ENCODE measurements at regions not wholly inside any gene's neighbourhood (a gene's known extent, or its start where the extent isn't known, plus 50 kb on each side); places are given as distances from the start of the nearest gene placed in this dataset.

GRCh38 chr6:21831521-21832291, 238.2 kb downstream of the SOX4 start:
- Mint-ChIP-seq H3K9me3 (no peaks in the 10 kb centered on the region), H3K4me1 (ENCODE audit: low read depth in 2 of 2) (peaks cover 3 to 5% of the 10 kb centered on the region in 2 donors), H3K36me3 (no peaks in the 10 kb centered on the region), H3K27ac (no peak overlapping the region), H3K4me3 (no peak overlapping the region), H3K27me3 (peaks cover 6 to 10% of the 10 kb centered on the region in 2 donors)
- DNase-seq (ENCODE audit: low spot score) (no peak), ATAC-seq (no peak)

DNA sequence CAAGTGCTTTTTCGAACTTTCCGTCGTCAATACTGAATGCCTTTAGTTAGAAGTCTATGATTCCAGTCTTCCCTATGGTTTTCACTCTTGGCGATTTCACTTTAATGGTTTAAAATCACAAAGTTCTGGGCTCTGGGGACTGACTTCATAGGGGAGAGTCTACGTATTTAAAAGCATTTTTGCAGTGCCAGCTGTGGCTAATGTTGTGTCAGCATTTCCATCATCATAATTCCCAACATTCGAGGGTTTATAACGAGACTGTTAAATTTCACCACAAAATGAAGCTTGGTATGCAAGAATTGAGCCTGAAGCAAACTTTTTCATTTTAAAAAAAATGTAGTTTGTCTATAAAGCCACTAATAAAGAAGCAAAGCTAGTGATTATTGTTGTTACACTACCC, 242.7 kb downstream of the SOX4 start:
- H3K9me3 Mint-ChIP-seq: no peaks in the 10 kb centered on the region
- H3K27ac Mint-ChIP-seq: no peak overlapping the region
- H3K27me3 Mint-ChIP-seq: peaks cover 3 to 7% of the 10 kb centered on the region in 2 donors
- no peaks in the 10 kb centered on the region for H3K36me3 Mint-ChIP-seq
- H3K4me3 Mint-ChIP-seq: no peak overlapping the region
- DNase-seq (ENCODE audit: low spot score) (no peak), ATAC-seq (no peak)
- H3K4me1 Mint-ChIP-seq (ENCODE audit: low read depth in 2 of 2): peaks cover 2 to 3% of the 10 kb centered on the region in 2 donors

DNA sequence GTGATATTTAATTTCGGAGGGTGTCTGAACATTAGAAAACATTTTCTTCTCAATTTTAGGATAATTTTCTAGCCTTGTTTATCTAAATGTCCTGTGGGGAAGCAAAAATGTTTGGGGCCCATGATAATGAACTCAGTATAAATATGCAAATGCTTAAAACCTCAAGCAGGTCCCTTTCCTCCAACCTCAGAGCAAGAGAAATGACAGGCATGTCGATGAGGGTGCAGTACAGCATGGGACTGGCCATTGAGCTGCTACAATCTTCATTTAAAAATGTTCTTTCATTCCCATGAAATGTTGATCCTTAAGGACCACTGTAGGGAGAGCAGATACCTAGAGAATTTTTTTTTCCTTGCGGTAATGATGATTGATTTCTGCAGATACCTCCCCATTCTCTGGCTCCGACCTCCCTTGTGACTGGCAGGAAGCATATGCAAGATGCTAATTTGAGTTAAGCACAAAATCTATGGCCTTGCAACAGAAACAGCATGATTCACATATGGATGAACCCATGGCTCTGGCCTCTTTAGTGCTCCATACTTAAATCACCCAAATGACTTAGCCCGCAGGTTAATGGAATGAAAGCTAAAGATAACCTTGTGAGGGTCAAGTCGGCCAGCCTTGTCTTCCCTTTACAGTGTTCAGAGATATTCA, 243.3 kb downstream of the SOX4 start:
- no peak overlapping the region for H3K4me3 Mint-ChIP-seq
- no peaks in the 10 kb centered on the region for H3K4me1 Mint-ChIP-seq (ENCODE audit: low read depth in 2 of 2)
- H3K36me3 Mint-ChIP-seq: no peaks in the 10 kb centered on the region
- H3K27ac Mint-ChIP-seq: no peak overlapping the region
- no peaks in the 10 kb centered on the region for H3K9me3 Mint-ChIP-seq
- peaks cover 0 to 4% of the 10 kb centered on the region in 2 donors for H3K27me3 Mint-ChIP-seq
- ATAC-seq: no peak
- DNase-seq (ENCODE audit: low spot score): no peak

GRCh38 chr6:21840428-21840827, 246.9 kb downstream of the SOX4 start:
- Mint-ChIP-seq H3K27ac (no peak overlapping the region), H3K27me3 (peaks cover 0 to 2% of the 10 kb centered on the region in 2 donors), H3K9me3 (no peaks in the 10 kb centered on the region), H3K36me3 (no peaks in the 10 kb centered on the region), H3K4me1 (ENCODE audit: low read depth in 2 of 2) (no peaks in the 10 kb centered on the region), H3K4me3 (no peak overlapping the region)
- ATAC-seq (no peak), DNase-seq (ENCODE audit: low spot score) (no peak)

DNA sequence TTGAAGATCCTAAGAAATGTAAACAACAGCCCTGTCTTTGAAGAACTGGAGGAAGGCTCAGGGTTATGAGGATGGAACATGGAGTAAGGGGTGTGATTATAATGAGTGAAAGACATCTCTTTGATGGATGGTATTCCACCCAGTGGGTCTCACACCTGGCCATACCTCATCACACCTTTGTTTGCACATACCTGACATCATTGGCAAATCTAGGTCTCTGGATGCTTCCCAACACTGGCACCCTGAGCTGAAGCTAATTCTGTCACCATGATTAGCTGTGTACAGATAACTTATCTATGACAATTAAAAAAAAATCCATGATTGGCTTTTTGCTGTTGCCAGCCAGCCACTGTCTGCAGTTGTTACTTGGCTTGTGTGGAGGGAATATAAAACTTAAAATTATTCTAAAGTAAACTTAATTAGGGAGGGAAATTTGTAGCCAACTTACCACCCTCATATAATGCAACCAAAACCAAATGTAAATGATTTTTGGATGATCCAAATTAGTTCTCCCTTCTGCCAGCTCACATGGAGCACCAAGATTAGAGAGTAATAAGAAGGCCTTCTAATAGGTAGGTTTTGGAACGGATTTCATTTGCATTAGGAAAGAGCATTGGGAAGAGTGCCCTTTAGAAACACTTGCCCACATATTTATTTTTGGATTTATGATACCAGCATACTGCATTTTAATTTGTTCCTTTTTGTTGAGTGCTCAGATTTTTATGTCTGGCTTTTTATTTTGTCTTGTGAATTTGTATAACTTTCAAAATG, 249.5 kb downstream of the SOX4 start:
- H3K27ac Mint-ChIP-seq: no peak overlapping the region
- ATAC-seq (no peak), DNase-seq (ENCODE audit: low spot score) (no peak)
- no peaks in the 10 kb centered on the region for H3K9me3 Mint-ChIP-seq
- no peaks in the 10 kb centered on the region for H3K36me3 Mint-ChIP-seq
- peaks cover 0 to 6% of the 10 kb centered on the region in 2 donors for H3K27me3 Mint-ChIP-seq
- no peaks in the 10 kb centered on the region for H3K4me1 Mint-ChIP-seq (ENCODE audit: low read depth in 2 of 2)
- no peak overlapping the region for H3K4me3 Mint-ChIP-seq

GRCh38 chr6:21844120-21844917, 250.8 kb downstream of the SOX4 start:
- H3K9me3 Mint-ChIP-seq: no peaks in the 10 kb centered on the region
- H3K4me1 Mint-ChIP-seq (ENCODE audit: low read depth in 2 of 2): no peaks in the 10 kb centered on the region
- DNase-seq (ENCODE audit: low spot score) (no peak), ATAC-seq (no peak)
- H3K36me3 Mint-ChIP-seq: no peaks in the 10 kb centered on the region
- H3K4me3 Mint-ChIP-seq: no peak overlapping the region
- H3K27ac Mint-ChIP-seq: no peak overlapping the region
- H3K27me3 Mint-ChIP-seq: peaks cover 0 to 8% of the 10 kb centered on the region in 2 donors

DNA sequence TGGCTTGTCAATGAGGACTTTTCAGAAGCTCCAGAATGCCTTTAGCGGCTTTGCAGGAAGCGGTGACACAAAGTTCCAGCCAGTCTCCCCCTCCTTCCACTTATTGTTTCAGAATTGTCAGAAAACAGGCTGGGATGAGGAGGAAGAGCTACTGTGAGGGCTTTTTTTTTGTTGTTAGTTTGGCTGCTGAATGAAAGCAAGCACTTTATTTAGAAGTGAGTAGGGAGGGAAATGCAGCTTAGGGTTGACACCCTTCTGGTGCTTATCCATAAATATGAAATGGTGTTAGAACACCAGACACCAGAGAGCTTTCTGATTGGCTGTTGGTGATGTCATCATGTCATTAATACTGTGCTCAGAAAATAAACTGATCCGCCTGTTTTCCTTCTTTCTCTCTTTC, 251.5 kb downstream of the SOX4 start:
- no peak for DNase-seq (ENCODE audit: low spot score)
- H3K27ac Mint-ChIP-seq: no peak overlapping the region
- ATAC-seq: no peak
- no peaks in the 10 kb centered on the region for H3K9me3 Mint-ChIP-seq
- no peaks in the 10 kb centered on the region for H3K4me1 Mint-ChIP-seq (ENCODE audit: low read depth in 2 of 2)
- no peaks in the 10 kb centered on the region for H3K36me3 Mint-ChIP-seq
- H3K27me3 Mint-ChIP-seq: peaks cover 0 to 8% of the 10 kb centered on the region in 2 donors
- H3K4me3 Mint-ChIP-seq: no peak overlapping the region

DNA sequence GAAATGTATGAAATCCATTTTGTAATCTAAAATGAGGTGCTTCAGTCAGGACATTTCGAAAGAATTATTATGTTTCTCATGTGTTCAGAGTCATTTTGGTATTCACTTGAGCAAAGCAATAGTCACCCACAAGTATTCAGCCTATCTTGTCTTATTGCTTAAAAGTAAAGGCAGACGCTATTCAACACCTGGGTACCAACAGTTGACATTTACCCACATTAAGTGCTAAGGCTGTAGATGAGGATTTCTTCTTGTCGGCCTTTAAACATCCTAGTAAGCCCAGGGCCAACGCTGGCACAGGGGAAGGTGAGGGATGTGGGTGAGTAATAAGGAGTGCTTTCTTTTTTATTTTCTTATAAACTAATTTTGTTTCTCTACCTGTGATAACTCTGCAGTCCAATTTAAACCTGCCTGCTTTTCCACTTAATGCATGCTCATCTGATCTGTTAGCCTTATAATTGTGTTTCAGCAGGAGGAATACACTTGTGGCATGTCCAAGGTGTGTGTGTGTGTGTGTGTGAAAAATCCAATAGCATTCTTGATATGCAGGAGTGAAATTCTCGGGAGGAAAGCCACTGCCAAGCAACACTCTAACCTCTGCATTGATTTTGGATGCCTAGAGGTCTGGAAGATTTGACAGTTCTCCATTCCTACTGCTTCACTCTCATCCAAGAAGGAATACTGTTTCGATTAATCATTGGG, 252.0 kb downstream of the SOX4 start:
- H3K9me3 Mint-ChIP-seq: no peaks in the 10 kb centered on the region
- H3K4me1 Mint-ChIP-seq (ENCODE audit: low read depth in 2 of 2): no peaks in the 10 kb centered on the region
- no peak for DNase-seq (ENCODE audit: low spot score)
- peaks cover 0 to 8% of the 10 kb centered on the region in 2 donors for H3K27me3 Mint-ChIP-seq
- no peak for ATAC-seq
- H3K4me3 Mint-ChIP-seq: no peak overlapping the region
- no peak overlapping the region for H3K27ac Mint-ChIP-seq
- H3K36me3 Mint-ChIP-seq: no peaks in the 10 kb centered on the region

- DNase-seq (ENCODE audit: low spot score) (no peak), ATAC-seq (no peak)
- Mint-ChIP-seq H3K27ac (no peak overlapping the region), H3K27me3 (peaks cover 0 to 8% of the 10 kb centered on the region in 2 donors), H3K4me3 (no peak overlapping the region), H3K9me3 (no peaks in the 10 kb centered on the region), H3K4me1 (ENCODE audit: low read depth in 2 of 2) (no peaks in the 10 kb centered on the region), H3K36me3 (no peaks in the 10 kb centered on the region)
Measured at GRCh38 chr6:21846541-21847451, 253.2 kb downstream of the SOX4 start.

GRCh38 chr6:21847711-21848480, 254.3 kb downstream of the SOX4 start:
- Mint-ChIP-seq H3K27ac (no peak overlapping the region), H3K9me3 (no peaks in the 10 kb centered on the region), H3K4me3 (no peak overlapping the region), H3K36me3 (no peaks in the 10 kb centered on the region), H3K4me1 (ENCODE audit: low read depth in 2 of 2) (no peaks in the 10 kb centered on the region), H3K27me3 (peaks cover 0 to 8% of the 10 kb centered on the region in 2 donors)
- DNase-seq (ENCODE audit: low spot score) (no peak), ATAC-seq (no peak)

GRCh38 chr6:21850691-21851090, 257.1 kb downstream of the SOX4 start:
- no peaks in the 10 kb centered on the region for H3K9me3 Mint-ChIP-seq
- no peaks in the 10 kb centered on the region for H3K4me1 Mint-ChIP-seq (ENCODE audit: low read depth in 2 of 2)
- no peak overlapping the region for H3K27ac Mint-ChIP-seq
- ATAC-seq (no peak), DNase-seq (ENCODE audit: low spot score) (no peak)
- H3K27me3 Mint-ChIP-seq: peaks cover 0 to 8% of the 10 kb centered on the region in 2 donors
- H3K36me3 Mint-ChIP-seq: no peaks in the 10 kb centered on the region
- H3K4me3 Mint-ChIP-seq: no peak overlapping the region

All from natural killer cell treated with Interleukin-12 subunit alpha and Interleukin-12 subunit beta and Interleukin-15 and Interleukin-18, amount 100 ng/mL, for 72 hours (primary cell).